ENCODE measurements at regions not wholly inside any gene's neighbourhood (a gene's known extent, or its start where the extent isn't known, plus 50 kb on each side); places are given as distances from the start of the nearest gene placed in this dataset.

- TF ChIP-seq EP300 (IDR thresholded peaks at IDR 0.05): no peak
- no peak for TF ChIP-seq POLR2AphosphoS5 (IDR thresholded peaks at IDR 0.05)
Observed at GRCh38 chr4:11495291-11495690, 66.6 kb upstream of the HS3ST1 start.
